ENCODE measurements at regions not wholly inside any gene's neighbourhood (a gene's known extent, or its start where the extent isn't known, plus 50 kb on each side); places are given as distances from the start of the nearest gene placed in this dataset.

GRCh38 chr11:15484398-15484797 is 369.7 kb downstream of the INSC start:
- no peak for DNase-seq (ENCODE audit: low spot score)

GRCh38 chr11:15485432-15485831 is 370.7 kb downstream of the INSC start:
- no peak for DNase-seq (ENCODE audit: low spot score)

GRCh38 chr11:15489281-15489680 is 374.6 kb downstream of the INSC start:
- no peak for DNase-seq (ENCODE audit: low spot score)

- no peak for DNase-seq (ENCODE audit: low spot score)
Measured at GRCh38 chr11:15490535-15490934, 375.8 kb downstream of the INSC start.

GRCh38 chr11:15493066-15493465 is 378.3 kb downstream of the INSC start:
- DNase-seq (ENCODE audit: low spot score): peak; percentile 55

- DNase-seq (ENCODE audit: low spot score): peak; percentile 63
Measured at GRCh38 chr11:15493921-15494620, 379.3 kb downstream of the INSC start.

GRCh38 chr11:15494740-15495139 is 380.0 kb downstream of the INSC start:
- no peak for DNase-seq (ENCODE audit: low spot score)

GRCh38 chr11:15495462-15495861 is 380.7 kb downstream of the INSC start:
- DNase-seq (ENCODE audit: low spot score): no peak

- DNase-seq (ENCODE audit: low spot score): no peak
Measured at GRCh38 chr11:15497366-15497765, 382.6 kb downstream of the INSC start.

GRCh38 chr11:15499674-15500073 is 385.0 kb downstream of the INSC start:
- DNase-seq (ENCODE audit: low spot score): no peak

GRCh38 chr11:15500643-15501042 is 385.9 kb downstream of the INSC start:
- no peak for DNase-seq (ENCODE audit: low spot score)

- DNase-seq (ENCODE audit: low spot score): no peak
Measured at GRCh38 chr11:15501566-15501965, 386.8 kb downstream of the INSC start.

- DNase-seq (ENCODE audit: low spot score): no peak
Measured at GRCh38 chr11:15505155-15505554, 390.4 kb downstream of the INSC start.

GRCh38 chr11:15507592-15507991 is 392.9 kb downstream of the INSC start:
- DNase-seq (ENCODE audit: low spot score): peak; percentile 89

GRCh38 chr11:15509082-15509481 is 394.4 kb downstream of the INSC start:
- no peak for DNase-seq (ENCODE audit: low spot score)

GRCh38 chr11:15519124-15519791 is 404.5 kb downstream of the INSC start:
- DNase-seq (ENCODE audit: low spot score): no peak

- no peak for DNase-seq (ENCODE audit: low spot score)
Measured at GRCh38 chr11:15519911-15520310, 405.2 kb downstream of the INSC start.

GRCh38 chr11:15523543-15523942 is 408.8 kb downstream of the INSC start:
- no peak for DNase-seq (ENCODE audit: low spot score)

GRCh38 chr11:15525582-15525981 is 410.9 kb downstream of the INSC start:
- DNase-seq (ENCODE audit: low spot score): no peak

- DNase-seq (ENCODE audit: low spot score): no peak
Measured at GRCh38 chr11:15526032-15526431, 411.3 kb downstream of the INSC start.

- DNase-seq (ENCODE audit: low spot score): no peak
Measured at GRCh38 chr11:15526859-15527450, 412.2 kb downstream of the INSC start.

- DNase-seq (ENCODE audit: low spot score): no peak
Measured at GRCh38 chr11:15532432-15532831, 417.7 kb downstream of the INSC start.

GRCh38 chr11:15534266-15534665 is 419.5 kb downstream of the INSC start:
- no peak for DNase-seq (ENCODE audit: low spot score)
